Neuronal stem cell (in vitro differentiated cells): ENCODE measurements at regions not wholly inside any gene's neighbourhood (a gene's known extent, or its start where the extent isn't known, plus 50 kb on each side); places are given as distances from the start of the nearest gene placed in this dataset.

Experiments
- DNase-seq: peaks from one replicate; pipeline ENCODE4 v3.0.0-alpha.2; 2013; ENCODE audit warnings: low spot score
- H2AFZ ChIP-seq: one replicate; pipeline ENCODE4 v1.6.1; 2013; ENCODE audit warnings: mild to moderate bottlenecking, low read length, inconsistent platforms
- H2AK5ac ChIP-seq: 2 replicates; pipeline ENCODE4 v1.6.1; 2013; ENCODE audit warnings: low read depth, mild to moderate bottlenecking, inconsistent platforms, low read length, moderate library complexity, mixed read lengths
- H2BK120ac ChIP-seq: 2 replicates; pipeline ENCODE4 v1.6.1; 2013; ENCODE audit warnings: low read depth, mild to moderate bottlenecking, inconsistent platforms, low read length, moderate library complexity, mixed read lengths
- H2BK12ac ChIP-seq: one replicate; pipeline ENCODE4 v1.6.1; 2013; ENCODE audit warnings: low read length, inconsistent platforms
- H2BK15ac ChIP-seq: 2 replicates; pipeline ENCODE4 v1.6.1; 2013; ENCODE audit warnings: mild to moderate bottlenecking, low read length, inconsistent platforms, mixed read lengths
- H2BK5ac ChIP-seq: one replicate; pipeline ENCODE4 v1.6.1; 2013; ENCODE audit warnings: inconsistent platforms, mild to moderate bottlenecking, low read length, moderate library complexity
- H3K14ac ChIP-seq: one replicate; pipeline ENCODE4 v1.6.1; 2013; ENCODE audit warnings: low read length, inconsistent platforms
- H3K18ac ChIP-seq: 2 replicates; pipeline ENCODE4 v1.6.1; 2013; ENCODE audit warnings: low read length, inconsistent platforms
- H3K23ac ChIP-seq: 2 replicates; pipeline ENCODE4 v1.6.1; 2013; ENCODE audit warnings: low read depth, mild to moderate bottlenecking, mixed read lengths, low read length, inconsistent platforms; ENCODE audit not compliant: poor library complexity
- H3K27ac ChIP-seq: replicated peaks from 3 replicates; pipeline ENCODE4 v1.5.1; 2013; ENCODE audit warnings: low read length, inconsistent platforms
- H3K27me3 ChIP-seq, 3 experiments: 2 replicates each; pipeline ENCODE4 v1.6.1; 2013; ENCODE audit warnings: low read length in 3 of 3, mild to moderate bottlenecking in 2 of 3, inconsistent platforms in 1 of 3, low read depth in 1 of 3, mixed read lengths in 1 of 3, moderate library complexity in 1 of 3; ENCODE audit not compliant: control insufficient read depth in 3 of 3, insufficient read depth in 3 of 3
- H3K36me3 ChIP-seq, 2 donors: replicated peaks in 1 of 2; 2 replicates each; pipeline ENCODE4 v1.6.1; 2013; ENCODE audit warnings: low read length in 2 of 2; ENCODE audit not compliant: control insufficient read depth in 2 of 2, insufficient read depth in 2 of 2
- H3K4ac ChIP-seq: 2 replicates; pipeline ENCODE4 v1.6.1; 2013; ENCODE audit warnings: inconsistent platforms, mild to moderate bottlenecking, low read length, moderate library complexity
- H3K4me1 ChIP-seq, 2 donors: 1 replicate in 1 of 2; 2 replicates in 1 of 2; pipeline ENCODE4 v1.6.1; 2013; ENCODE audit warnings: low read length in 2 of 2, low read depth in 1 of 2; ENCODE audit not compliant: control insufficient read depth in 2 of 2, insufficient read depth in 1 of 2
- H3K4me2 ChIP-seq: one replicate; pipeline ENCODE4 v1.6.1; 2013; ENCODE audit warnings: mild to moderate bottlenecking, low read length, inconsistent platforms; ENCODE audit not compliant: insufficient read depth, poor library complexity, severe bottlenecking
- H3K4me3 ChIP-seq, 2 donors: 2 replicates each; pipeline ENCODE4 v1.5.1; 2013; ENCODE audit warnings: low read length in 2 of 2, mild to moderate bottlenecking in 2 of 2, inconsistent platforms in 1 of 2, moderate library complexity in 1 of 2
- H3K79me1 ChIP-seq: one replicate; pipeline ENCODE4 v1.6.1; 2013; ENCODE audit warnings: low read depth, mild to moderate bottlenecking, inconsistent platforms, low read length, moderate library complexity
- H3K9ac ChIP-seq: one replicate; pipeline ENCODE4 v1.6.1; 2013; ENCODE audit warnings: mild to moderate bottlenecking, low read depth, low read length, inconsistent platforms; ENCODE audit not compliant: poor library complexity
- H3K9me3 ChIP-seq, 2 donors: replicated peaks in 1 of 2; 2 replicates each; pipeline versions ENCODE3 to v1.6.1; 2013; ENCODE audit warnings: low read length in 2 of 2, mild to moderate bottlenecking in 2 of 2, inconsistent platforms in 1 of 2, low read depth in 1 of 2, mixed read lengths in 1 of 2, moderate library complexity in 1 of 2; ENCODE audit not compliant: control insufficient read depth in 2 of 2, insufficient read depth in 1 of 2
- H4K8ac ChIP-seq: one replicate; pipeline ENCODE4 v1.6.1; 2013; ENCODE audit warnings: low read depth, mild to moderate bottlenecking, inconsistent platforms, low read length, moderate library complexity
- H4K91ac ChIP-seq: one replicate; pipeline ENCODE4 v1.6.1; 2013; ENCODE audit warnings: low read length, low read depth, mild to moderate bottlenecking, inconsistent platforms; ENCODE audit not compliant: poor library complexity
- WGBS, 2 donors: extraction: QIAGEN DNeasy Blood & Tissue Kit; methylation state at CpG; one replicate each; pipeline ENCODE4 v1.1.7; 2013; ENCODE audit warnings: missing lambda C conversion rate in 2 of 2, mixed read lengths in 1 of 2; ENCODE audit not compliant: insufficient read length in 2 of 2, insufficient replicate concordance in 1 of 2; ENCODE audit errors: extremely low coverage in 2 of 2; 5-methylcytosine and 5-hydroxymethylcytosine counted together

- H3K4me1 ChIP-seq = no peaks in the 10 kb centered on the region
- no peak overlapping the region for H3K14ac ChIP-seq
- H3K4me2 ChIP-seq = no peak overlapping the region
- no peak overlapping the region for H3K18ac ChIP-seq
- H2AFZ ChIP-seq = no peak overlapping the region
- no peak overlapping the region for H3K23ac ChIP-seq
- H3K27me3 ChIP-seq = no peaks in the 10 kb centered on the region
- no peak overlapping the region for H2BK15ac ChIP-seq
- no peaks in the 10 kb centered on the region for H3K79me1 ChIP-seq
- H2BK120ac ChIP-seq = no peak overlapping the region
- H3K4me3 ChIP-seq = no peak overlapping the region
- H3K27ac ChIP-seq = no peak overlapping the region
- no peak overlapping the region for H2AK5ac ChIP-seq
- no peaks in the 10 kb centered on the region for H3K36me3 ChIP-seq
- no peak for DNase-seq
- H4K91ac ChIP-seq = no peak overlapping the region
- H3K4ac ChIP-seq = no peak overlapping the region
- no peak overlapping the region for H3K9ac ChIP-seq
- no peak overlapping the region for H2BK5ac ChIP-seq
- H4K8ac ChIP-seq = no peak overlapping the region
- H3K9me3 ChIP-seq = peaks cover 0 to 2% of the 10 kb centered on the region in 2 donors
- no peak overlapping the region for H2BK12ac ChIP-seq
Observed at GRCh38 chr12:68432622-68433021, 100.5 kb upstream of the MDM1 start.

- H3K23ac ChIP-seq = no peak overlapping the region
- no peak overlapping the region for H2AK5ac ChIP-seq
- no peaks in the 10 kb centered on the region for H3K36me3 ChIP-seq
- no peak overlapping the region for H3K18ac ChIP-seq
- H3K79me1 ChIP-seq = no peaks in the 10 kb centered on the region
- no peak overlapping the region for H2BK5ac ChIP-seq
- H3K4me3 ChIP-seq = no peak overlapping the region
- H3K4ac ChIP-seq = no peak overlapping the region
- H4K8ac ChIP-seq = no peak overlapping the region
- no peak overlapping the region for H3K9ac ChIP-seq
- H2BK15ac ChIP-seq = no peak overlapping the region
- peaks cover 0 to 2% of the 10 kb centered on the region in 2 donors for H3K9me3 ChIP-seq
- H2AFZ ChIP-seq = no peak overlapping the region
- no peak overlapping the region for H3K27ac ChIP-seq
- no peaks in the 10 kb centered on the region for H3K27me3 ChIP-seq
- no CpG with 5 or more reads among the region's 2 CpGs for WGBS, 2 donors
- no peak overlapping the region for H2BK12ac ChIP-seq
- no peak for DNase-seq
- H3K14ac ChIP-seq = no peak overlapping the region
- no peak overlapping the region for H4K91ac ChIP-seq
- no peaks in the 10 kb centered on the region for H3K4me1 ChIP-seq
- H3K4me2 ChIP-seq = no peak overlapping the region
- no peak overlapping the region for H2BK120ac ChIP-seq
Observed at GRCh38 chr12:68434391-68435298, 102.5 kb upstream of the MDM1 start.

- H2BK12ac ChIP-seq = no peak overlapping the region
- H2BK120ac ChIP-seq = no peak overlapping the region
- H3K9ac ChIP-seq = no peak overlapping the region
- H2AFZ ChIP-seq = no peak overlapping the region
- H3K4me1 ChIP-seq = peaks cover 0 to 4% of the 10 kb centered on the region in 2 donors
- peaks cover 0 to 2% of the 10 kb centered on the region in 2 donors for H3K9me3 ChIP-seq
- H3K27me3 ChIP-seq = no peaks in the 10 kb centered on the region
- no peak overlapping the region for H2BK15ac ChIP-seq
- no peak overlapping the region for H2BK5ac ChIP-seq
- no peaks in the 10 kb centered on the region for H3K79me1 ChIP-seq
- no peak overlapping the region for H3K27ac ChIP-seq
- H2AK5ac ChIP-seq = no peak overlapping the region
- no CpG with 5 or more reads among the region's 1 CpG for WGBS, 2 donors
- H4K8ac ChIP-seq = no peak overlapping the region
- no peak overlapping the region for H3K14ac ChIP-seq
- no peaks in the 10 kb centered on the region for H3K36me3 ChIP-seq
- no peak overlapping the region for H3K4ac ChIP-seq
- no peak overlapping the region for H3K4me2 ChIP-seq
- no peak for DNase-seq
- H4K91ac ChIP-seq = no peak overlapping the region
- H3K4me3 ChIP-seq = no peak overlapping the region
- H3K23ac ChIP-seq = no peak overlapping the region
- H3K18ac ChIP-seq = no peak overlapping the region
Observed at GRCh38 chr12:68435299-68435637, 103.1 kb upstream of the MDM1 start.

GRCh38 chr12:68435816-68436215 is 103.7 kb upstream of the MDM1 start:
- Histone ChIP-seq H4K91ac (no peak overlapping the region), H2BK120ac (no peak overlapping the region), H3K9ac (no peak overlapping the region), H3K79me1 (no peaks in the 10 kb centered on the region), H2AK5ac (no peak overlapping the region), H2BK5ac (no peak overlapping the region), H3K4ac (no peak overlapping the region), H3K36me3 (no peaks in the 10 kb centered on the region), H3K14ac (no peak overlapping the region), H3K18ac (no peak overlapping the region), H2BK12ac (no peak overlapping the region), H3K9me3 (peaks cover 0 to 2% of the 10 kb centered on the region in 2 donors), H2BK15ac (no peak overlapping the region), H3K4me2 (no peak overlapping the region), H3K4me3 (no peak overlapping the region), H2AFZ (no peak overlapping the region), H3K4me1 (peaks cover 0 to 4% of the 10 kb centered on the region in 2 donors), H3K27me3 (no peaks in the 10 kb centered on the region), H3K27ac (no peak overlapping the region), H4K8ac (no peak overlapping the region), H3K23ac (no peak overlapping the region)
- no CpG with 5 or more reads among the region's 2 CpGs for WGBS, 2 donors
- DNase-seq = no peak
